HepG2 (cell line): ENCODE measurements at regions not wholly inside any gene's neighbourhood (a gene's known extent, or its start where the extent isn't known, plus 50 kb on each side); places are given as distances from the start of the nearest gene placed in this dataset.

Experiments
- ATAC-seq: fragments of 200-7000 bp; cut with Tn5 transposase; 3 replicates; pipeline ENCODE4 v1.9.1; 2020; ENCODE audit warnings: mild to moderate bottlenecking, moderate library complexity
- BruUV-seq: library from RNA; stranded (reverse); fragments of 400-500 nt; replicated peaks from 2 replicates; lab custom pipeline; 2021; lab: Mats Ljungman, UMichigan
- CTCF ChIA-PET: fragments of 300-600 bp; formaldehyde crosslinking; extraction: SDS; loops from one replicate; lab custom pipeline; 2021; ENCODE audit warnings: low total read pairs, inconsistent platforms, low intra/inter-chr PET ratio; lab: Yijun Ruan, JAX
- POLR2A ChIA-PET: fragments of 350-600 bp; sonication (Branson Sonifier 250); formaldehyde crosslinking; loops from one replicate; lab custom pipeline; 2020; ENCODE audit warnings: antibody characterized with exemption, inconsistent platforms; lab: Yijun Ruan, JAX
- DNase-seq: peaks from one replicate; pipeline ENCODE4 v3.0.0-alpha.2; 2015; ENCODE audit warnings: low spot score
- FAIRE-seq: peaks from 3 replicates; lab custom pipeline; 2011; peaks lifted over from hg19 to GRCh38; lab: Jason Lieb, UNC
- H2AFZ ChIP-seq: one replicate; pipeline ENCODE4 v1.6.1; 2011; ENCODE audit warnings: low read length, inconsistent platforms
- H3K27ac ChIP-seq: fragments of 300-600 bp; 3 replicates; pipeline ENCODE4 v1.8.0; 2011; ENCODE audit warnings: mixed run types, mild to moderate bottlenecking, mixed read lengths, low read length, inconsistent platforms; ENCODE audit not compliant: insufficient read depth; ENCODE audit errors: extremely low read length
- H3K27me3 ChIP-seq, 2 experiments: fragments of 200-600 bp in 1 of 2; 2 replicates in 1 of 2; 3 replicates in 1 of 2; pipeline versions ENCODE4 v1.6.0 to v1.8.0; 2011; ENCODE audit warnings: low read length in 2 of 2, mild to moderate bottlenecking in 2 of 2, moderate library complexity in 2 of 2, inconsistent platforms in 1 of 2; ENCODE audit not compliant: insufficient read depth in 2 of 2, control insufficient read depth in 1 of 2
- H3K36me3 ChIP-seq, 2 experiments: fragments of 200-600 bp in 1 of 2; replicated peaks in 1 of 2; 2 replicates in 1 of 2; 3 replicates in 1 of 2; pipeline versions ENCODE4 v1.5.1 to v1.8.0; 2011; ENCODE audit warnings: low read length in 2 of 2, inconsistent platforms in 1 of 2; ENCODE audit not compliant: insufficient read depth in 2 of 2, control insufficient read depth in 1 of 2
- H3K4me1 ChIP-seq: 2 replicates; pipeline ENCODE4 v1.5.1; 2012; ENCODE audit warnings: low read length, inconsistent platforms; ENCODE audit not compliant: insufficient read depth
- H3K4me2 ChIP-seq: 2 replicates; pipeline ENCODE4 v1.6.0; 2011; ENCODE audit warnings: low read depth, low read length, inconsistent platforms
- H3K4me3 ChIP-seq, 3 experiments: fragments of 200-600 bp in 1 of 3; sonication (generic), shearing (Covaris generic) in 1 of 3; replicated peaks in 1 of 3; 2 replicates each; pipeline ENCODE4 v1.5.1; 2011 to 2016; ENCODE audit warnings: low read length in 3 of 3, inconsistent platforms in 2 of 3, low read depth in 2 of 3, mild to moderate bottlenecking in 2 of 3, control low read depth in 1 of 3, mixed read lengths in 1 of 3; ENCODE audit not compliant: insufficient read depth in 1 of 3
- H3K79me2 ChIP-seq: one replicate; pipeline ENCODE4 v1.6.1; 2011; ENCODE audit warnings: low read length, inconsistent platforms; ENCODE audit not compliant: insufficient read depth
- H3K9ac ChIP-seq: 2 replicates; pipeline ENCODE4 v1.6.0; 2011; ENCODE audit warnings: mild to moderate bottlenecking, low read depth, low read length, inconsistent platforms; ENCODE audit not compliant: insufficient read depth
- H3K9me3 ChIP-seq: 2 replicates; pipeline ENCODE4 v1.5.1; 2012; ENCODE audit warnings: mild to moderate bottlenecking, low read length
- H4K20me1 ChIP-seq: 2 replicates; pipeline ENCODE4 v1.6.0; 2011; ENCODE audit warnings: inconsistent platforms, mild to moderate bottlenecking, low read length, moderate library complexity; ENCODE audit not compliant: insufficient read depth
- ARNT ChIP-seq: fragments of 450-650 bp; IDR thresholded peaks from 2 replicates; pipeline ENCODE4 v1.6.1; 2017
- CAMTA2 ChIP-seq: sonication (generic); formaldehyde crosslinking; IDR thresholded peaks from 2 replicates; pipeline ENCODE4 v1.4.0; 2020; ENCODE audit warnings: mild to moderate bottlenecking, missing genetic modification reagents, borderline replicate concordance
- ELF4 ChIP-seq: sonication (generic); formaldehyde crosslinking; IDR thresholded peaks from 2 replicates; pipeline ENCODE4 v1.5.0; 2020; ENCODE audit warnings: missing genetic modification reagents, mild to moderate bottlenecking, moderate library complexity, borderline replicate concordance
- KDM5A ChIP-seq: fragments of 200-600 bp; sonication (generic); IDR thresholded peaks from 2 replicates; pipeline ENCODE4 v1.7.0; 2018; ENCODE audit warnings: antibody characterized with exemption, mild to moderate bottlenecking, low read length, borderline replicate concordance
- KLF12 ChIP-seq: sonication (generic); formaldehyde crosslinking; IDR thresholded peaks from 2 replicates; pipeline ENCODE4 v1.4.0; 2020; ENCODE audit warnings: missing genetic modification reagents, borderline replicate concordance
- PHB2 ChIP-seq: fragments of 450-650 bp; IDR thresholded peaks from 2 replicates; pipeline ENCODE4 v1.6.1; 2018; ENCODE audit not compliant: partially characterized antibody
- SNAI1 ChIP-seq: sonication (generic); formaldehyde crosslinking; IDR thresholded peaks from 2 replicates; pipeline ENCODE4 v1.5.0; 2020; ENCODE audit warnings: mild to moderate bottlenecking, missing genetic modification reagents, borderline replicate concordance
- ZNF138 ChIP-seq: sonication (generic); formaldehyde crosslinking; IDR thresholded peaks from 2 replicates; pipeline ENCODE4 v1.5.0; 2020; ENCODE audit warnings: mild to moderate bottlenecking, low read depth, missing genetic modification reagents
- ZNF260 ChIP-seq: sonication (generic); formaldehyde crosslinking; IDR thresholded peaks from 2 replicates; pipeline ENCODE4 v1.4.0; 2020; ENCODE audit warnings: missing genetic modification reagents, low read depth, mild to moderate bottlenecking, borderline replicate concordance
- ZNF264 ChIP-seq: sonication (generic); formaldehyde crosslinking; IDR thresholded peaks from 2 replicates; pipeline ENCODE4 v1.4.0; 2020; ENCODE audit warnings: missing genetic modification reagents
- ZNF562 ChIP-seq: sonication (generic); formaldehyde crosslinking; IDR thresholded peaks from 2 replicates; pipeline ENCODE4 v1.8.0; 2022; ENCODE audit warnings: missing genetic modification reagents, borderline replicate concordance
- WGBS: methylation state at CpG from one replicate; pipeline ENCODE4 v1.1.6; 2017; ENCODE audit warnings: low lambda C conversion rate; 5-methylcytosine and 5-hydroxymethylcytosine counted together
- in situ Hi-C: cut with HindIII; loops from 2 replicates; pipeline ENCODE4 v1.10.0; 2017; ENCODE audit warnings: low pct_unique_long_range_greater_than_20kb; ENCODE audit not compliant: extremely low pct_ligation_motif_present
- intact Hi-C: fragments of 100-400 bp; cut with micrococcal nuclease; formaldehyde crosslinking; loops from one replicate; pipeline ENCODE4 v1.10.0; 2022; ENCODE audit not compliant: unreplicated experiment
- TF ChIP-seq, protein P1 (sequence below): sonication (generic); formaldehyde crosslinking; IDR thresholded peaks from 2 replicates; pipeline ENCODE4 v1.9.0; 2022; ENCODE audit warnings: low read depth, missing genetic modification reagents
- TF ChIP-seq, protein P2 (sequence below): sonication (generic); formaldehyde crosslinking; IDR thresholded peaks from 2 replicates; pipeline ENCODE4 v1.5.0; 2020; ENCODE audit warnings: missing genetic modification reagents

DNA sequence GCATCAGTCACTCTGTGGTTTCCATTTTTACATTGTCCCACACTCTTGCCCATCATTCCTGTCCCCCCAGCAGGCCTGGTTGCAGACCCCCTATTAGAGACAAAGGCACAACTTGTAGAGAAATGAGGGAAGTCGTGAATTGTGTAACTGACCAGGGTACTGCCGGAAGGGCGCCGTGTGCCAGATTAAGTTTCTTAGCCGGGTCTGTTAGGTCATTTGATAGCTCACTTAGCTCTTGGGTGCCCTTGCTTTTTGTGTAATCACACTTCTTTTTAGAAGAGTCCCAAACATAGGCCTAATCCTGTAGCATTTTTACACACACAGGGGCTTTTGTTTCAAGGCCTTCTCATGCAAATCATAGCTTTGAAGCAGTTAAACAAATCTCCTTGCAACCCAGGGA, 87.2 kb downstream of the CTAGE1 start:
- intact Hi-C loops, result no loop called here
- no TSS peak for BruUV-seq

More for the DNA sequence above, 87.2 kb downstream of the CTAGE1 start:
- ATAC-seq (no peak), DNase-seq (no peak), FAIRE-seq (no peak)
- Histone ChIP-seq H3K79me2 (no peaks in the 10 kb centered on the region), H2AFZ (no peak overlapping the region), H3K4me1 (no peaks in the 10 kb centered on the region), H3K4me3 (no peak overlapping the region), H3K9me3 (no peaks in the 10 kb centered on the region), H4K20me1 (no peaks in the 10 kb centered on the region), H3K27me3 (peaks cover 0 to 6% of the 10 kb centered on the region in 2 experiments; a peak in 2 of 5 replicates), H3K9ac (no peak overlapping the region), H3K4me2 (no peak overlapping the region), H3K27ac (no peak overlapping the region), H3K36me3 (no peaks in the 10 kb centered on the region)
- no peak for TF ChIP-seq ELF4
- no peak for TF ChIP-seq SNAI1 (CRISPR knock-in tag)
- TF ChIP-seq ARNT, result no peak
- TF ChIP-seq CAMTA2 (CRISPR knock-in tag), result no peak
- TF ChIP-seq KDM5A, result no peak
- TF ChIP-seq KLF12 (CRISPR knock-in tag), result no peak
- TF ChIP-seq ZNF562 (CRISPR knock-in tag), result no peak
- TF ChIP-seq, protein P1, sequence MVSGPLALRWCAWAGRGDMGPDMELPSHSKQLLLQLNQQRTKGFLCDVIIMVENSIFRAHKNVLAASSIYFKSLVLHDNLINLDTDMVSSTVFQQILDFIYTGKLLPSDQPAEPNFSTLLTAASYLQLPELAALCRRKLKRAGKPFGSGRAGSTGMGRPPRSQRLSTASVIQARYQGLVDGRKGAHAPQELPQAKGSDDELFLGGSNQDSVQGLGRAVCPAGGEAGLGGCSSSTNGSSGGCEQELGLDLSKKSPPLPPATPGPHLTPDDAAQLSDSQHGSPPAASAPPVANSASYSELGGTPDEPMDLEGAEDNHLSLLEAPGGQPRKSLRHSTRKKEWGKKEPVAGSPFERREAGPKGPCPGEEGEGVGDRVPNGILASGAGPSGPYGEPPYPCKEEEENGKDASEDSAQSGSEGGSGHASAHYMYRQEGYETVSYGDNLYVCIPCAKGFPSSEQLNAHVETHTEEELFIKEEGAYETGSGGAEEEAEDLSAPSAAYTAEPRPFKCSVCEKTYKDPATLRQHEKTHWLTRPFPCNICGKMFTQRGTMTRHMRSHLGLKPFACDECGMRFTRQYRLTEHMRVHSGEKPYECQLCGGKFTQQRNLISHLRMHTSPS (CRISPR knock-in tag), result no peak
- TF ChIP-seq ZNF264 (CRISPR knock-in tag), result no peak
- TF ChIP-seq ZNF260 (CRISPR knock-in tag), result no peak
- TF ChIP-seq PHB2, result no peak
- TF ChIP-seq, protein P2, sequence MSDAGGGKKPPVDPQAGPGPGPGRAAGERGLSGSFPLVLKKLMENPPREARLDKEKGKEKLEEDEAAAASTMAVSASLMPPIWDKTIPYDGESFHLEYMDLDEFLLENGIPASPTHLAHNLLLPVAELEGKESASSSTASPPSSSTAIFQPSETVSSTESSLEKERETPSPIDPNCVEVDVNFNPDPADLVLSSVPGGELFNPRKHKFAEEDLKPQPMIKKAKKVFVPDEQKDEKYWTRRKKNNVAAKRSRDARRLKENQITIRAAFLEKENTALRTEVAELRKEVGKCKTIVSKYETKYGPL (CRISPR knock-in tag), result no peak
- TF ChIP-seq ZNF138 (CRISPR knock-in tag), result no peak
- ChIA-PET CTCF (no interaction called here), POLR2A (no interaction called here)
- 31% methylated on average over 5 of the region's 5 CpGs for WGBS
- in situ Hi-C loops, result no loop called here
